Liver (tissue), 8 donors: ENCODE measurements at regions not wholly inside any gene's neighbourhood (a gene's known extent, or its start where the extent isn't known, plus 50 kb on each side); places are given as distances from the start of the nearest gene placed in this dataset.

ENCODE experiments used
- DNase-seq: peaks from one replicate; pipeline ENCODE4 v3.0.0-alpha.2; 2017; ENCODE audit warnings: low spot score
- H3K27ac ChIP-seq, 2 donors: one replicate each; pipeline ENCODE4 v1.7.0; 2013; ENCODE audit warnings: inconsistent platforms in 2 of 2, low read length in 2 of 2, control low read depth in 1 of 2, low read depth in 1 of 2, mild to moderate bottlenecking in 1 of 2
- H3K27me3 ChIP-seq, 4 donors: one replicate each; pipeline versions ENCODE4 v1.6.1 to v1.7.0; 2013; ENCODE audit warnings: low read length in 3 of 4, inconsistent platforms in 1 of 4, mild to moderate bottlenecking in 1 of 4, moderate library complexity in 1 of 4; ENCODE audit not compliant: control insufficient read depth in 4 of 4, insufficient read depth in 4 of 4
- H3K36me3 ChIP-seq, 4 donors: one replicate each; pipeline versions ENCODE4 v1.6.1 to v1.7.0; 2013; ENCODE audit warnings: low read length in 3 of 4, mild to moderate bottlenecking in 3 of 4, low read depth in 1 of 4, moderate library complexity in 1 of 4; ENCODE audit not compliant: control insufficient read depth in 4 of 4, insufficient read depth in 3 of 4
- H3K4me1 ChIP-seq, 4 donors: one replicate each; pipeline versions ENCODE4 v1.6.1 to v1.7.0; 2013; ENCODE audit warnings: low read length in 3 of 4, mild to moderate bottlenecking in 3 of 4, moderate library complexity in 1 of 4; ENCODE audit not compliant: control insufficient read depth in 4 of 4, insufficient read depth in 4 of 4
- H3K4me3 ChIP-seq, 3 donors: one replicate each; pipeline versions ENCODE4 v1.6.1 to v1.7.0; 2013; ENCODE audit warnings: low read length in 3 of 3, control low read depth in 1 of 3, low read depth in 1 of 3, mild to moderate bottlenecking in 1 of 3
- H3K9ac ChIP-seq, 2 donors: one replicate each; pipeline ENCODE4 v1.7.0; 2013; ENCODE audit warnings: low read length in 2 of 2, mild to moderate bottlenecking in 2 of 2, moderate library complexity in 2 of 2, control low read depth in 1 of 2, low read depth in 1 of 2
- H3K9me3 ChIP-seq, 4 donors: one replicate each; pipeline versions ENCODE4 v1.6.1 to v1.7.0; 2013; ENCODE audit warnings: low read length in 3 of 4; ENCODE audit not compliant: control insufficient read depth in 4 of 4
- ATF3 ChIP-seq: IDR thresholded peaks from 2 replicates; pipeline ENCODE4 v1.6.1; 2016; ENCODE audit warnings: antibody characterized with exemption
- CTCF ChIP-seq: fragments of 150-350 bp; IDR thresholded peaks from 2 replicates; pipeline ENCODE4 v1.5.1; 2017; ENCODE audit warnings: improper control_type of control experiment, low read depth, low read length; ENCODE audit not compliant: missing input control
- EGR1 ChIP-seq, 2 donors: IDR thresholded peaks; 2 replicates each; pipeline ENCODE4 v1.6.1; 2016 to 2018; ENCODE audit warnings: antibody characterized with exemption in 2 of 2, low read depth in 2 of 2
- FOXA1 ChIP-seq: IDR thresholded peaks from 2 replicates; pipeline ENCODE4 v1.6.1; 2016; ENCODE audit warnings: antibody characterized with exemption
- FOXA2 ChIP-seq: IDR thresholded peaks from 2 replicates; pipeline ENCODE4 v1.6.1; 2016; ENCODE audit warnings: antibody characterized with exemption
- GABPA ChIP-seq, 2 donors: IDR thresholded peaks in 1 of 2; conservative IDR thresholded peaks in 1 of 2; 2 replicates each; pipeline ENCODE4 v1.6.1; 2016; ENCODE audit warnings: antibody characterized with exemption in 2 of 2, mild to moderate bottlenecking in 1 of 2, moderate library complexity in 1 of 2
- HNF4A ChIP-seq, 2 donors: conservative IDR thresholded peaks; 2 replicates each; pipeline ENCODE4 v1.6.1; 2016; ENCODE audit warnings: antibody characterized with exemption in 2 of 2, mild to moderate bottlenecking in 2 of 2
- HNF4G ChIP-seq: IDR thresholded peaks from 2 replicates; pipeline ENCODE4 v1.6.1; 2016; ENCODE audit warnings: antibody characterized with exemption
- JUND ChIP-seq, 2 donors: IDR thresholded peaks; 2 replicates each; pipeline ENCODE4 v1.6.1; 2016; ENCODE audit warnings: antibody characterized with exemption in 2 of 2
- NR2F2 ChIP-seq: IDR thresholded peaks from 2 replicates; pipeline ENCODE4 v1.6.1; 2016; ENCODE audit warnings: antibody characterized with exemption
- RAD21 ChIP-seq, 2 donors: IDR thresholded peaks; 2 replicates each; pipeline ENCODE4 v1.6.1; 2016; ENCODE audit warnings: antibody characterized with exemption in 2 of 2, mild to moderate bottlenecking in 2 of 2
- REST ChIP-seq: IDR thresholded peaks from 2 replicates; pipeline ENCODE4 v1.6.1; 2016; ENCODE audit warnings: antibody characterized with exemption, mild to moderate bottlenecking
- RXRA ChIP-seq, 2 donors: IDR thresholded peaks; 2 replicates each; pipeline ENCODE4 v1.6.1; 2017 to 2018; ENCODE audit warnings: antibody characterized with exemption in 2 of 2, mild to moderate bottlenecking in 1 of 2
- SP1 ChIP-seq: IDR thresholded peaks from 2 replicates; pipeline ENCODE4 v1.6.1; 2018; ENCODE audit warnings: antibody characterized with exemption, mild to moderate bottlenecking
- TAF1 ChIP-seq: conservative IDR thresholded peaks from 2 replicates; pipeline ENCODE4 v1.6.1; 2016; ENCODE audit warnings: antibody characterized with exemption, mild to moderate bottlenecking
- YY1 ChIP-seq: IDR thresholded peaks from 2 replicates; pipeline ENCODE4 v1.6.1; 2016; ENCODE audit warnings: antibody characterized with exemption, mild to moderate bottlenecking
- WGBS: extraction: QIAGEN DNeasy Blood & Tissue Kit; methylation state at CpG from one replicate; pipeline ENCODE4 v1.1.7; 2013; 5-methylcytosine and 5-hydroxymethylcytosine counted together
- TF ChIP-seq, protein P1 (sequence below): IDR thresholded peaks from 2 replicates; pipeline ENCODE4 v1.6.1; 2016; ENCODE audit warnings: antibody characterized with exemption
- donor health status: healthy.
- donor health status: healthy.
- donor health status: healthy.
- donor health status: healthy.
- donor health status: healthy.

DNA sequence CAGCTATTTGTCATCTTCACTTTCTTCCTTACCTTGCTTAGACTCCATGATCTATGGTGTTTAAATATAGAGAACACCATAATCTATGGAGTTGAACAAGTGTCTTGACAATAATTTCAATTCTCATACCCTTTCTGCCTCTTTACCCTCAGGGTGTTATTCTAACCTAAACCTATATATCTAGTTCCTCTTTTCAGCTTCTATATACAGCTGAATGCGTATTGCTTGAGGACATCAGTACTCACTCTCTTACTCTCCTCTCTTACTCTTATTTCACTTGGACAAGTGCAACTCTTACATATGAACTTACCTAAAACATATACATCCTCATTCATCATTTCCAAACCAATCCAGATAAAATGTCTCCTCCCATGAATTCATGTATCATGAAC, 187.1 kb downstream of the RAP2B start:
- H3K9me3 ChIP-seq = no peaks in the 10 kb centered on the region
- TF ChIP-seq FOXA1 (no peak), GABPA (IDR thresholded peaks at IDR 0.05 in 1 of 2, conservative IDR thresholded peaks at IDR 0.05 in 1 of 2) (no peak), RAD21 (IDR thresholded peaks at IDR 0.05) (no peak), REST (no peak), EGR1 (IDR thresholded peaks at IDR 0.05; ENCODE audit: low read depth in 2 of 2) (no peak), CTCF (no peak), FOXA2 (no peak), ATF3 (no peak), YY1 (no peak), NR2F2 (no peak), TAF1 (no peak), JUND (IDR thresholded peaks at IDR 0.05) (no peak), HNF4A (conservative IDR thresholded peaks at IDR 0.05) (no peak)
- TF ChIP-seq, protein P1, sequence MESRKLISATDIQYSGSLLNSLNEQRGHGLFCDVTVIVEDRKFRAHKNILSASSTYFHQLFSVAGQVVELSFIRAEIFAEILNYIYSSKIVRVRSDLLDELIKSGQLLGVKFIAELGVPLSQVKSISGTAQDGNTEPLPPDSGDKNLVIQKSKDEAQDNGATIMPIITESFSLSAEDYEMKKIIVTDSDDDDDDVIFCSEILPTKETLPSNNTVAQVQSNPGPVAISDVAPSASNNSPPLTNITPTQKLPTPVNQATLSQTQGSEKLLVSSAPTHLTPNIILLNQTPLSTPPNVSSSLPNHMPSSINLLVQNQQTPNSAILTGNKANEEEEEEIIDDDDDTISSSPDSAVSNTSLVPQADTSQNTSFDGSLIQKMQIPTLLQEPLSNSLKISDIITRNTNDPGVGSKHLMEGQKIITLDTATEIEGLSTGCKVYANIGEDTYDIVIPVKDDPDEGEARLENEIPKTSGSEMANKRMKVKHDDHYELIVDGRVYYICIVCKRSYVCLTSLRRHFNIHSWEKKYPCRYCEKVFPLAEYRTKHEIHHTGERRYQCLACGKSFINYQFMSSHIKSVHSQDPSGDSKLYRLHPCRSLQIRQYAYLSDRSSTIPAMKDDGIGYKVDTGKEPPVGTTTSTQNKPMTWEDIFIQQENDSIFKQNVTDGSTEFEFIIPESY = no peak
- H3K4me1 ChIP-seq = no peaks in the 10 kb centered on the region
- H3K9ac ChIP-seq = no peak overlapping the region
- no peaks in the 10 kb centered on the region for H3K27me3 ChIP-seq
- H3K36me3 ChIP-seq = no peaks in the 10 kb centered on the region
- 81% methylated on average over 1 of the region's 1 CpG for WGBS
- H3K27ac ChIP-seq = no peak overlapping the region
- H3K4me3 ChIP-seq = no peak overlapping the region
- DNase-seq = no peak

DNA sequence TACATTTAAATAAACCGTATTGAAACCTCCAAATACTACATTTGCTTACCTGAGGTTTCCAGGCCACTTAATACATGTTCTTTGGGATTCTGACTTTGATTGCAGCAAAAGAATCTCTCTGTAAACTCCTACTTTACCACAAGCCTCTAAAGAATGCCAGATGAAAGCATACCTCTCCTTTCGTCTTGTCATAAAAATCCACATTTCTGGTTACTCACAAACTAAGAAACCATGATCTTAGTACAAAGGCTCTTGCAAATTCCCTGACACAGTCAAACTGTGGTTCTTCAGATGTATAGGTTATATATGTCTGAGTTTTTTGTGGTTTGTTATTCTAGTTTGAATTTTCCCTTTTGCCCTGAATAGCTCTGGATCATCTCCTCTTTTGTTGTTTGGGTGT, 188.4 kb downstream of the RAP2B start:
- H3K36me3 ChIP-seq = no peaks in the 10 kb centered on the region
- H3K27me3 ChIP-seq = no peaks in the 10 kb centered on the region
- DNase-seq = no peak
- H3K4me1 ChIP-seq = no peaks in the 10 kb centered on the region
- no peaks in the 10 kb centered on the region for H3K9me3 ChIP-seq
- no peak overlapping the region for H3K27ac ChIP-seq
- 83% methylated on average over 2 of the region's 2 CpGs for WGBS
- TF ChIP-seq JUND (IDR thresholded peaks at IDR 0.05) (no peak), ATF3 (no peak), EGR1 (IDR thresholded peaks at IDR 0.05; ENCODE audit: low read depth in 2 of 2) (no peak), HNF4G (no peak), REST (no peak), RXRA (IDR thresholded peaks at IDR 0.05) (no peak), SP1 (no peak), NR2F2 (no peak), FOXA2 (no peak), GABPA (IDR thresholded peaks at IDR 0.05 in 1 of 2, conservative IDR thresholded peaks at IDR 0.05 in 1 of 2) (no peak), TAF1 (no peak)
- TF ChIP-seq, protein P1 = no peak
- no peak overlapping the region for H3K4me3 ChIP-seq
- H3K9ac ChIP-seq = no peak overlapping the region
